GM12891 (cell line): ENCODE measurements at regions not wholly inside any gene's neighbourhood (a gene's known extent, or its start where the extent isn't known, plus 50 kb on each side); places are given as distances from the start of the nearest gene placed in this dataset.

Source experiments
- DNase-seq: peaks from one replicate; pipeline ENCODE4 v3.0.0; 2011; ENCODE audit warnings: low spot score; ENCODE audit not compliant: insufficient read length
- FAIRE-seq: peaks from 2 replicates; lab custom pipeline; 2011; peaks lifted over from hg19 to GRCh38; lab: Jason Lieb, UNC
- PAX5 ChIP-seq: IDR thresholded peaks from 2 replicates; pipeline ENCODE4 v1.6.1; 2011; ENCODE audit warnings: low read length, moderate library complexity, mild to moderate bottlenecking; ENCODE audit not compliant: insufficient read depth, severe bottlenecking
- POLR2A ChIP-seq: IDR thresholded peaks from 2 replicates; pipeline ENCODE4 v1.6.1; 2011; ENCODE audit warnings: low read depth, low read length, control low read depth
- POLR2AphosphoS5 ChIP-seq: IDR thresholded peaks from 2 replicates; pipeline ENCODE4 v1.6.1; 2011; ENCODE audit warnings: low read depth, low read length, control low read depth
- POU2F2 ChIP-seq: IDR thresholded peaks from 2 replicates; pipeline ENCODE4 v1.6.1; 2011; ENCODE audit warnings: low read depth, mild to moderate bottlenecking, control low read depth, low read length, moderate library complexity
- SPI1 ChIP-seq: IDR thresholded peaks from 2 replicates; pipeline ENCODE4 v1.6.1; 2011; ENCODE audit warnings: low read depth, low read length, control low read depth
- TAF1 ChIP-seq: IDR thresholded peaks from 2 replicates; pipeline ENCODE4 v1.6.1; 2011; ENCODE audit warnings: low read depth, low read length, control low read depth

DNA sequence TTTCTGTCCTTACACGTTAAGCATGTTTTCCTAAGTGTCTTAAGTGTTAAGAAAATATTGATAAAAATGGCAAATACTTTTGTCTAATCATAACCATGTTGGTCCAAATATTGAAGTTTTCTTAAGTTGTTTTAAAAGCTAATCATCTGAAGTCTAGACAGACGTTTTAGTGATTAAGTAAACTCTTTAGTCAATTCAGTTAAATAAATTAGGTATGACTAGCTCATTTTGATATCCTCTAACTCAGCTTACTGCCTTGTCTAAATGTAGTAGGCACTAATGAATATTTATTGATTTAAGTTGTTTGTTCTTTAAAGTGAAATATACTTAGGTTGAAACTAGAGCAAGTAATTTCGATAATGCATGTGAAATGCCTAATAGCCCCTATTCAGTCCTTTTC is 471.8 kb upstream of the CHST9 start:
- TF ChIP-seq POU2F2: no peak
- no peak for TF ChIP-seq PAX5
- FAIRE-seq (no peak), DNase-seq (no peak)

DNA sequence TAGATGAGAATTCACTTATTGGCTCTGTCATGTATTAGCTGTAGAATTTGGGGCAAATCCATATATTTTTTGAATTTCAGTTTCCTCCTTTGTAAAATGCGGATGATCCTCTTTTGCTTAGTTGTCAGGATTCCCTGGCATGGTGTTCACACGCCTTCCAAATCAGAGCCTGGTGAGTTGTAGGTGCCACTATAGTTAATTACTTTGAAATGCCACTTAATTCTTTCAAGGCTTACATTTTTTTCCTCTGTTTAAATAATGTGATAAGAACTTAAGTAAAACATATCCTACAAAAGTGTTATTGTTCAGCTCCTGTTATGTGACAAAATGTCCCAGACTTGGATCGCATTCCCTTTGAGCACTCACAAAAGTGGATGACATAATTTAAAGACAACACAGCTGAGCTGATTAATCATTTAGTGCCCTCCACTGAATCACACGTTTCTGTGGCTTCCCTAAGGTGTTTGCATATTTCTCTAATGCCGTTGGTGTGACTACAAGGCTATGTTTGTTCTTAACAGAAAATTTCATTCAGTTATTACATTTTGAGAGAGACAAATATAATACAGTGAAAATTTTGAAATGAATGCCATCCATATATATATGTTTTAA is 471.2 kb upstream of the CHST9 start:
- no peak for TF ChIP-seq SPI1
- TF ChIP-seq PAX5: no peak
- no peak for TF ChIP-seq POLR2A
- TF ChIP-seq POLR2AphosphoS5: no peak
- TF ChIP-seq TAF1: no peak
- no peak for TF ChIP-seq POU2F2
- FAIRE-seq (no peak), DNase-seq (no peak)

DNA sequence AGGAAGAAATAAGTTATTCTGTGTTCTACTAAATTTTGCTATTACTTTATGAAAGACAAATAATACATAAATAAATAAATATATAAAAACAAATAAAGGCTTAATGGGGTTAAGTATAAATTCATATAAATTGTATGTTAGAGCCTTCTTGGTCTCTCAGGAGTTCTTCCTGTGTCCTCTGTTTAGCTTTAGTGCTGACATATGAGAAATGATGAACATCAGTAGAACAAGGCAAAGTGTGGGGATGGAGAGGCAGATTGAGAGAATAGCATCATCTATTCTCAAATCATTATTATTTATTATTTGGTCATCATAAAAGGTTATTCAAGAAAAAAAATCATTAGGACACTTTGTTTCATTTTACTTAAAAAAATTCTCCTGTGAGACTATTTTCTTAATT is 468.1 kb upstream of the CHST9 start:
- TF ChIP-seq SPI1 (no peak), POLR2A (no peak), TAF1 (no peak), POU2F2 (no peak), POLR2AphosphoS5 (no peak), PAX5 (no peak)
- no peak for FAIRE-seq
- no peak for DNase-seq

DNA sequence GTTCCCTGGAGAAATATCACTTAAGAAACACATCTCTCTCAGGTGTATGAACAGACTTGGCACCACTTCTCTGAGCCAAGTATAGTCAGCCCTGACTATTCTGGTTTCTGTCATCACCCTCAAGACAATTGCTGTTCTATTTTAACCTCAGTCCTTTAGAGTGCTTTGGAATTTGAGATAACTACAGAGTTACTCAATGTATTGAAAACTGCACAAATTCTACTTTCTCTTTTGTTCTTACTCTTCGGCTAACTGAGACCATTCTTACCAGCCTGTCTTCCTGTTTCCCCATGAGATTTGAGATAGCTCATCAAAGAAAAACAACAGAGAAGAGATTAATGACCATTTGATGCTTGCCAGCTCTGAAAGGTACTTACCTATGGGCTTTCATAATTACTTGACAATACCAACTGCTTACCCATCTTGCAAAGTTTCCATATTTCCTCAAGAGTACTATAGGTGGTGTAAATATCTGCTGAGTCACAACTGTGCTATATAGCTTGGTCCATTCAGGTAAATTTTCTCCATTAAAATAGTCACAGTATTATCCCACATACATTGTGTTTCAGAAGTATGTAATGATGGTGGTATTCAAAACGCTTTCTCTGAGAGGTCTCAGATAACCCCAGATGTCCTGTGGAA is 467.5 kb upstream of the CHST9 start:
- TF ChIP-seq POLR2AphosphoS5 (no peak), PAX5 (no peak), POLR2A (no peak), SPI1 (no peak), POU2F2 (no peak), TAF1 (no peak)
- DNase-seq (no peak), FAIRE-seq (no peak)

DNA sequence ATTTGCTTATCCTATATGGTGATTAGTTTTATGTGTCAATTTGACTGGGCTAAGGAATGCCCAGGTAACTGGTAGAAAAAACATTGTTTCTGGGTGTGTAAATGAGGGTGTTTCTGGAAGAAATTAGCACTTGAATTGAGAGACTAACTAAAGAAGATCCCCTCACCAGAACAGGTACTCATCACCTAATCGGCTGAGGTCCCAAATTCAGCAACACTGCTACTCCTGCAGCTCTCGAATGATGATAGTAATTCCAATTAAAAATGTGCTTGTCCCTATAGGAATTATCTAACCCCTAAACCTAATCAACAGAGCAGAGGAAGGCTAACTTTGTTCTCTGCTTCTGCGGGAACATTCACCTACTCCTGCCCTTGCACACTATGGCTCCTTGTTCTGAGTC is 464.5 kb upstream of the CHST9 start:
- DNase-seq (no peak), FAIRE-seq (no peak)
- TF ChIP-seq POLR2AphosphoS5 (no peak), POLR2A (no peak), POU2F2 (no peak), PAX5 (no peak), SPI1 (no peak), TAF1 (no peak)

DNA sequence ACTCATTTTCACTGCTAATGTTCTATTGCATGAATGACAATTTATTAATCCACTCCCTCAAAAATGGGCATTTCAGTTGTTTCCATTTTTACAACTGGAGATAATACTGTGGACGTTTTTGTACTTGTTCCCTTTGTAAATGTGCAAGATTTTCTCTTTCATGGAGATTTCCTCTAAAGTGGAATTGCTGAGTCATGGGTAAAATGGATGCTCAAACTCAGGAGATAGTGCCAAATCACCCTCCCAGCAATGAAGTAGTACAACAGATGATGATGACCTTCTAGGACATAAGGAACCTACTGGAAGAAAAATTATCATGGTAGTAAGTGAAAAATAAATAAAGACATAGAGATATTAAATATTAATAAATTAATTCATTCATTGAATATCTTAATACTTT is 460.8 kb upstream of the CHST9 start:
- DNase-seq: no peak
- TF ChIP-seq TAF1: no peak
- TF ChIP-seq SPI1: no peak
- no peak for FAIRE-seq

DNA sequence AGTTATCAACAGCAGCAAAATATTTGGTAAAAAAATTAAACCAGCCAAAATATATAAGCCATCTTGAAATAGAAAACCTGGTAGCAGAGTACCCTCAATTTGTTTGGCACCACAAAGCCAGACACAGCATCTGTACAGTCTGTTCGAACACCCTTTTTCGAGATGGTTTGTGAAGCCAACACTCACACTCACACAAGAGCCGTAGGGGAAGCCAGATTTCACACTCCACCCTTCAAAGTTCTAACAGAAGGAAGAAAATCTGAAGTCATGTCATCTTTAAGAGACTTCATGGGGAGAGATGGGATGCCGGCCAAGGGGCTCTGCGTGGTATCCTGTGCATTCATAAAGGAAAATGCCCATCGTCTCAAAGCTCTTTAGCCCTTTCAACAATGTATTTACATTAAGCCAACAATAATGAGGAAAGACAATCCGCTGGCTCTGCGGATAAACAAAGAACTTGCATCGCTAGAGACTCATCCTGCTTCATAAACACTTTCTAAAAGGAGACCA is 451.5 kb upstream of the CHST9 start:
- TF ChIP-seq POLR2AphosphoS5 (no peak), POU2F2 (no peak), POLR2A (no peak), SPI1 (no peak), PAX5 (no peak), TAF1 (no peak)
- no peak for DNase-seq
- FAIRE-seq: no peak

DNA sequence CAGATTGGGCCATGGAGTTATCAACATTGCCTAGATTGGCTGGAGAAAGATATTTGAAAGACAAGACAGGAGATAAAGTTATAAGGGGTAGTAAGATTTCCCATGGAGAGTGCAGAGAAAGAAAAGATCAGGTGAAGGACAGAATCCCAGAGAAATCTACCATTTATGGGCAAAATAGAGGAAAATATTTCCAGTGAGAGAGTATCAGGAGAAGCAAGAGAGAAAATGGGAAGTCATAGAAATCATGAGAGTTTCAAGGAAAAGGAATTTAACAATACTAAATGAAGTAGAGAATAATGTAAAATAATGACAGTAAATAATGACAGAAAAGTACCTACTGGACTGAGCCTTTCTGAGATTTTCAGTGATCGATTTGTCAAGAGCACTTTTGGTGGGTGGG is 447.6 kb upstream of the CHST9 start:
- no peak for FAIRE-seq

DNA sequence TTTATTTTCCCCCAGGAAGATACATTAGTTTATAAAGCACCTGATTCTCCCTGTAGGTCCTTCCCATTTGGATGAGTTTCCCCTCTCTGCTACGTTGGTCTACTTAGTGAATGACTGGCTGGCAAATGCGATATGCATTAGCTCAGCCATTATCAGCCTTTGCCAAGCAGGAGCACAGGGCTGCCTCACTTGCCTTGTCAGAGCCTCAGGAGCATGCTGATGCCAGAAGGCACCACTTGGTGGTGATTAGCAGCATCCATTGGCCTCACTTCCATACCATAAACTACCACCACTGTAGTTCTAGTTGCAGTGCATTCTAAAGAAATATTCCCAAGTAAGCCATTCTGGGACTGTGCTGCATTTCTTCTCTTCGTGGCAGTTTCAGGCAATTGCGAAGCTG is 442.8 kb upstream of the CHST9 start:
- FAIRE-seq (no peak), DNase-seq (no peak)
- TF ChIP-seq POLR2AphosphoS5 (no peak), TAF1 (no peak), SPI1 (no peak), PAX5 (no peak), POU2F2 (no peak), POLR2A (no peak)

More for the DNA sequence above, 447.6 kb upstream of the CHST9 start:
- TF ChIP-seq SPI1: no peak
- no peak for TF ChIP-seq PAX5
- no peak for TF ChIP-seq POLR2AphosphoS5
- no peak for TF ChIP-seq POU2F2
- no peak for TF ChIP-seq TAF1
- no peak for TF ChIP-seq POLR2A
- no peak for DNase-seq

DNA sequence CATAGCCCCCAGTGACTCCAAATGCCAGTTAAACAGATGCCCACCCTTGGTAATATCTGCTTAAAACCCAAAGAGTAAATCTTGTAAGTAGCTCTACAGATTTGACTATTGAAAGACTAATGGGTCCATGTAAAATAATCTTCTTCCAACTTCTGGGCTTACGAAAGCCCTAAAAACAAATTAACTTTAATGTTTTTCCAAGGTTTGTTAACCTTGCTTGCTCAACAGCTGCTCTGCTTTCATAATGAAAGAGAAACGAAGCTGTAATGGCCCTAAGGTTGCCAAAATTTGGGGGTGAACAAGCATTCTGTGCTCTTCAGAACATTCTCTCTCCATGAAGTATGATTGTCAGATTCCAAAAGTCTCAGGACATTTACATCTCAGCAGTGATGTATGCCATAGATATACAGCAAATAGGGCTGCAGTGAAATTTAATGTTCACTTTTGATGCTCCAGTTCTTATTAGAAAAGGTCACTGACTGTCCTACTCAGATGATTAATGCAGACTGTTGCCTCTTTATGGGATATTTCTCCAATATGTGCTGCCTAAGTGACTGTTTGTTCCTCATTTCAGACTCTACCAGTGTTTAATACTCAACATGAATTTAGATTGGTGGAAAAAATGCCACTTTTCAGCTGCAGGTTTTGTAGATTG is 436.3 kb upstream of the CHST9 start:
- DNase-seq (no peak), FAIRE-seq (no peak)
- TF ChIP-seq POLR2A (no peak), SPI1 (no peak), POU2F2 (no peak), TAF1 (no peak), POLR2AphosphoS5 (no peak), PAX5 (no peak)
